ENCODE measurements at regions not wholly inside any gene's neighbourhood (a gene's known extent, or its start where the extent isn't known, plus 50 kb on each side); places are given as distances from the start of the nearest gene placed in this dataset.

DNA sequence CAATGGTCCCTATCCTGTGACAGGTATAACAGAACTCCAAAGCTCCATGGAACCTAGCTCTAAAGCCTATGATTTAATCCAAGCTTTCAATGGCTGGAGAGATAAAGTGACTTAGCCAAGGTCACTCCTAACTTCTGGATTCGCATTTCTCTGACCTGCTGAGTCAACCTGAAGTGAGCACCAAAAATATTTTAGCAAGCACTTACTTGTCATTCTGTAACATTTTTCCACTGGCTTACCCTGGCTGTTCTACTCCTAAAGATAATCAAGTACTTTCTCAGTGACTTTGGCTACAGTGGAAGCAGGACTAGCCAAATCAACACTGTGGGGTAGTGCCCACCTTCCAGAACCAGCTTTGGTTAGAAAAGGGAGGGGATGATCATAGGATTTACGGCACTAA is 188.3 kb downstream of the OGFRL1 start:
- Mint-ChIP-seq H3K27ac (no peak overlapping the region), H3K27me3 (ENCODE audit: insufficient read depth, low read depth) (peaks cover 7% of the 10 kb centered on the region), H3K36me3 (no peaks in the 10 kb centered on the region), H3K4me3 (no peak overlapping the region), H3K9me3 (peaks cover 3% of the 10 kb centered on the region), H3K4me1 (peaks cover 45% of the 10 kb centered on the region)
- H3K9me3 ChIP-seq (ENCODE audit: low read depth) = no peaks in the 10 kb centered on the region
- no peak overlapping the region for H3K9ac ChIP-seq
- no peaks in the 10 kb centered on the region for H3K79me2 ChIP-seq (ENCODE audit: low read depth)
- no peaks in the 10 kb centered on the region for H3K36me3 ChIP-seq
- DNase-seq (ENCODE audit: low spot score) = no peak
- no peak overlapping the region for H3K4me3 ChIP-seq
- no peaks in the 10 kb centered on the region for H3K27me3 ChIP-seq
- no peak overlapping the region for H2AFZ ChIP-seq (replicated peaks)
- peaks cover 11% of the 10 kb centered on the region for H3K4me1 ChIP-seq
- H3K27ac ChIP-seq = no peak overlapping the region
- TF ChIP-seq, protein P1, sequence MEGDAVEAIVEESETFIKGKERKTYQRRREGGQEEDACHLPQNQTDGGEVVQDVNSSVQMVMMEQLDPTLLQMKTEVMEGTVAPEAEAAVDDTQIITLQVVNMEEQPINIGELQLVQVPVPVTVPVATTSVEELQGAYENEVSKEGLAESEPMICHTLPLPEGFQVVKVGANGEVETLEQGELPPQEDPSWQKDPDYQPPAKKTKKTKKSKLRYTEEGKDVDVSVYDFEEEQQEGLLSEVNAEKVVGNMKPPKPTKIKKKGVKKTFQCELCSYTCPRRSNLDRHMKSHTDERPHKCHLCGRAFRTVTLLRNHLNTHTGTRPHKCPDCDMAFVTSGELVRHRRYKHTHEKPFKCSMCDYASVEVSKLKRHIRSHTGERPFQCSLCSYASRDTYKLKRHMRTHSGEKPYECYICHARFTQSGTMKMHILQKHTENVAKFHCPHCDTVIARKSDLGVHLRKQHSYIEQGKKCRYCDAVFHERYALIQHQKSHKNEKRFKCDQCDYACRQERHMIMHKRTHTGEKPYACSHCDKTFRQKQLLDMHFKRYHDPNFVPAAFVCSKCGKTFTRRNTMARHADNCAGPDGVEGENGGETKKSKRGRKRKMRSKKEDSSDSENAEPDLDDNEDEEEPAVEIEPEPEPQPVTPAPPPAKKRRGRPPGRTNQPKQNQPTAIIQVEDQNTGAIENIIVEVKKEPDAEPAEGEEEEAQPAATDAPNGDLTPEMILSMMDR (IDR thresholded peaks at IDR 0.05) = no peak
- TF ChIP-seq EZH2phosphoT487 (IDR thresholded peaks at IDR 0.05) = no peak
- TF ChIP-seq EZH2 (IDR thresholded peaks at IDR 0.05) = no peak
- H3F3A ChIP-seq (ENCODE audit: low read depth) = no peaks in the 10 kb centered on the region
- H3K4me2 ChIP-seq = no peak overlapping the region
- no peaks in the 10 kb centered on the region for H4K20me1 ChIP-seq (ENCODE audit: low read depth)

DNA sequence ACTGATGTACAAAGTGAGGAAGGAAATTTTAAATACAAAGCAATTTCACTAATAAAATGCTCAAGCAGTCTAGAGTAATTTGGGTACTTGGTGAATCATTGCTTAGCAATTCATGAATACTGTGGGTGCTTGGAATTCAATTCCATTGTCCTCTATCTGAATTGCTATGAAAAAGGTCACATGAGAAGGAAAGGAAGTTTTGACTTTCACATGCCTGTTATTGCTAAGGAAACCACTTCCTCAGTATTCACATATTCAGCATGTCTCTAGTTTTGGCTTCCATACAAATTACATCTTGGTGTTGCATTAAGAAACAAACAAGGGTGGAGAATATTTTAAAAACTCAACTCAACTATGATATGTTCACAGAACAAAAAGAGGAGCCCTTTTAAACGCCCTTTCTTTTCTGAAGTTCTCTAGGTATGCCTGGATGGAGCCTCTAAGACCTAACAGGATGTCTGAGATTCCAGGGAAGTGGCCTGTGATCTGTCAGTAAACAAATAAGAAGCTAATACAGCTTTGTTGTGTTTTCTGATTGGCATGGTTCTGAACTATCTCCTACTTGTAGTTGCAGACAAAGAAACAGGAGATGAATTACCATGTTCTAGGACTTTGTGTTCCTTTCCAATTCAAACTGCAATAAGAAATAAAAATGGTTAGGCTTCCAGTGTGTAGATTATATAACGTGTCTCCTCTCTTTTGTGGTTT is 190.4 kb downstream of the OGFRL1 start:
- Histone ChIP-seq H3F3A (ENCODE audit: low read depth) (no peaks in the 10 kb centered on the region), H3K9ac (no peak overlapping the region), H3K27ac (no peak overlapping the region), H2AFZ (replicated peaks) (peak overlapping the region; percentile 36), H3K27me3 (no peaks in the 10 kb centered on the region), H3K4me1 (peaks cover 11% of the 10 kb centered on the region), H3K36me3 (no peaks in the 10 kb centered on the region), H3K4me3 (no peak overlapping the region), H3K9me3 (ENCODE audit: low read depth) (no peaks in the 10 kb centered on the region), H3K4me2 (no peak overlapping the region), H3K79me2 (ENCODE audit: low read depth) (no peaks in the 10 kb centered on the region), H4K20me1 (ENCODE audit: low read depth) (no peaks in the 10 kb centered on the region)
- peaks cover 7% of the 10 kb centered on the region for H3K27me3 Mint-ChIP-seq (ENCODE audit: insufficient read depth, low read depth)
- H3K36me3 Mint-ChIP-seq = no peaks in the 10 kb centered on the region
- peak; percentile 36 for DNase-seq (ENCODE audit: low spot score)
- H3K4me3 Mint-ChIP-seq = peak overlapping the region; percentile 27
- H3K27ac Mint-ChIP-seq = peak overlapping the region; percentile 99
- H3K4me1 Mint-ChIP-seq = peaks cover 52% of the 10 kb centered on the region
- no peaks in the 10 kb centered on the region for H3K9me3 Mint-ChIP-seq
- TF ChIP-seq EZH2 (IDR thresholded peaks at IDR 0.05) = no peak
- TF ChIP-seq, protein P1 (IDR thresholded peaks at IDR 0.05) = no peak
- TF ChIP-seq EZH2phosphoT487 (IDR thresholded peaks at IDR 0.05) = no peak

DNA sequence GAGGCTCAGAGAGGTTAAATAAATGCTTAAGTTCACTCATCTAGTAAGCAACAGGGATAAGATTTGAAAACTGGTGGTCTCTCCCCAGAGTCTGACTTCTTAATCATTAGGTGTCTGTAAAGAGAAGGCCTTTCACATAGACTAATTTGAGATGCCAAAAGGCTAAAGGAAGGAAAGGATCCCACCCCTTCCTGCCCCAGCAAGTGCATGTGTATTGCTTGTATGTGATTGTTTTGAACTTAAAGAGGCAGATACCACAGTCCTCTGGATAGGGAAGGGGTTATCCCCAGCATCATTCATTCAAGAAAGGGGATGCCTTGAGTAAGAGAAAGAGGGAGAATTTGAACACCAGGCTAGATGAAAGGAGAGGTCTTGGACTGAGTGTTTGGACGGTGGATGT is 192.0 kb downstream of the OGFRL1 start:
- no peak for TF ChIP-seq EZH2phosphoT487 (IDR thresholded peaks at IDR 0.05)
- H3K4me2 ChIP-seq = no peak overlapping the region
- no peak overlapping the region for H3K4me3 ChIP-seq
- no peaks in the 10 kb centered on the region for H3F3A ChIP-seq (ENCODE audit: low read depth)
- Mint-ChIP-seq H3K27me3 (ENCODE audit: insufficient read depth, low read depth) (peaks cover 7% of the 10 kb centered on the region), H3K27ac (peak overlapping the region; percentile 70), H3K9me3 (no peaks in the 10 kb centered on the region), H3K4me1 (peaks cover 50% of the 10 kb centered on the region), H3K36me3 (no peaks in the 10 kb centered on the region), H3K4me3 (peak overlapping the region; percentile 5)
- no peaks in the 10 kb centered on the region for H3K9me3 ChIP-seq (ENCODE audit: low read depth)
- no peak for DNase-seq (ENCODE audit: low spot score)
- H3K4me1 ChIP-seq = peaks cover 11% of the 10 kb centered on the region
- no peaks in the 10 kb centered on the region for H3K36me3 ChIP-seq
- H2AFZ ChIP-seq (replicated peaks) = no peak overlapping the region
- no peak overlapping the region for H3K27ac ChIP-seq
- no peak overlapping the region for H3K9ac ChIP-seq
- H4K20me1 ChIP-seq (ENCODE audit: low read depth) = no peaks in the 10 kb centered on the region
- H3K27me3 ChIP-seq = no peaks in the 10 kb centered on the region
- no peaks in the 10 kb centered on the region for H3K79me2 ChIP-seq (ENCODE audit: low read depth)

DNA sequence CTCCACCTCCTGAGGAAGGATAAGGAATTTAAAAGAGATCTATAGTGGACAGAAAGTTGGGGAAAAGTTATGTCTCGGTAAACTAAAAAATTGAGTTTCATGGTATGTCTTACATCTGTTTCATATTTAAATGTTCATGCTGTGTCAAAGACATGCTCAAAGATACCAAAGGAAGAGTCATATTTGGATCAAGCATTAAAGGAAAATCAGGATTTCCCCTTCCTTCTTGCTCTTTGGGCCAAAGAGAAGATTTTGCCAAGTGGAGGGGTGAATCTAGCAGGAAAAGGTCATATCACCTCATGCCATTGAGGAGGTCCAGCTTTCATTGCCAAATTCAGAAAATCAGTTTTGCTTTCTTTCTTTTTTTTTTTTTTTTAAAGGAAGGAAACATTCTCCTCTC is 192.4 kb downstream of the OGFRL1 start:
- Histone ChIP-seq H3K36me3 (no peaks in the 10 kb centered on the region), H3K9me3 (ENCODE audit: low read depth) (no peaks in the 10 kb centered on the region), H3K4me3 (no peak overlapping the region), H3K4me1 (peaks cover 11% of the 10 kb centered on the region), H3K4me2 (no peak overlapping the region), H3K9ac (no peak overlapping the region), H2AFZ (replicated peaks) (no peak overlapping the region), H3F3A (ENCODE audit: low read depth) (no peaks in the 10 kb centered on the region), H3K27me3 (no peaks in the 10 kb centered on the region), H4K20me1 (ENCODE audit: low read depth) (no peaks in the 10 kb centered on the region), H3K79me2 (ENCODE audit: low read depth) (no peaks in the 10 kb centered on the region), H3K27ac (no peak overlapping the region)
- H3K27ac Mint-ChIP-seq = peak overlapping the region; percentile 70
- no peak overlapping the region for H3K4me3 Mint-ChIP-seq
- H3K27me3 Mint-ChIP-seq (ENCODE audit: insufficient read depth, low read depth) = peaks cover 7% of the 10 kb centered on the region
- no peaks in the 10 kb centered on the region for H3K36me3 Mint-ChIP-seq
- no peak for TF ChIP-seq EZH2phosphoT487 (IDR thresholded peaks at IDR 0.05)
- TF ChIP-seq, protein P1 (IDR thresholded peaks at IDR 0.05) = no peak
- no peak for TF ChIP-seq EZH2 (IDR thresholded peaks at IDR 0.05)
- H3K4me1 Mint-ChIP-seq = peaks cover 46% of the 10 kb centered on the region
- DNase-seq (ENCODE audit: low spot score) = no peak
- no peaks in the 10 kb centered on the region for H3K9me3 Mint-ChIP-seq

Data from neural progenitor cell (in vitro differentiated cells).